HEK293 (cell line): ENCODE measurements at regions not wholly inside any gene's neighbourhood (a gene's known extent, or its start where the extent isn't known, plus 50 kb on each side); places are given as distances from the start of the nearest gene placed in this dataset.

Experiments
- CTCF ChIA-PET: fragments of 350-600 bp; formaldehyde crosslinking; extraction: SDS; loops from one replicate; lab custom pipeline; 2021; ENCODE audit warnings: antibody characterized with exemption; lab: Yijun Ruan, JAX
- POLR2A ChIA-PET: fragments of 300-600 bp; formaldehyde crosslinking; extraction: SDS; loops from one replicate; lab custom pipeline; 2020; ENCODE audit warnings: antibody characterized with exemption, inconsistent platforms; lab: Yijun Ruan, JAX
- H3K27ac ChIP-seq: fragments of 200-500 bp; sonication (Bioruptor generic); 2 replicates; pipeline ENCODE4 v1.5.1; 2014; ENCODE audit warnings: low read depth, low read length, control low read depth, inconsistent platforms; ENCODE audit errors: extremely low read depth
- H3K36me3 ChIP-seq, 2 experiments: fragments of 200-500 bp in 1 of 2; sonication (Bioruptor generic) in 1 of 2; 1 replicate in 1 of 2; 2 replicates in 1 of 2; pipeline ENCODE4 v1.5.1; 2014 to 2017; ENCODE audit warnings: inconsistent platforms in 2 of 2, low read length in 2 of 2; ENCODE audit not compliant: control insufficient read depth in 2 of 2, insufficient read depth in 1 of 2
- H3K4me1 ChIP-seq: fragments of 200-500 bp; sonication (Bioruptor generic); 2 replicates; pipeline ENCODE4 v1.5.1; 2014; ENCODE audit warnings: mild to moderate bottlenecking, low read length, inconsistent platforms; ENCODE audit not compliant: control insufficient read depth, insufficient read depth
- H3K4me3 ChIP-seq: 2 replicates; pipeline ENCODE4 v1.5.1; 2011; ENCODE audit warnings: low read depth, mild to moderate bottlenecking, control low read depth, low read length, moderate library complexity
- H3K9me3 ChIP-seq: fragments of 200-500 bp; sonication (Bioruptor generic); 2 replicates; pipeline ENCODE4 v1.5.1; 2014; ENCODE audit warnings: low read depth, low read length, inconsistent platforms; ENCODE audit not compliant: control insufficient read depth, insufficient read depth
- ATF2 ChIP-seq: fragments of 450-650 bp; formaldehyde crosslinking; IDR thresholded peaks from 2 replicates; pipeline ENCODE4 v1.5.1; 2016; ENCODE audit warnings: missing biosample characterization, missing genetic modification characterization, low read depth
- BCL11A ChIP-seq: fragments of 450-650 bp; formaldehyde crosslinking; IDR thresholded peaks from 2 replicates; pipeline ENCODE4 v1.5.1; 2016; ENCODE audit warnings: low read depth, missing biosample characterization, missing genetic modification characterization
- GFI1B ChIP-seq: fragments of 450-650 bp; formaldehyde crosslinking; IDR thresholded peaks from 2 replicates; pipeline ENCODE4 v1.5.1; 2016; ENCODE audit warnings: missing biosample characterization, missing genetic modification characterization
- GLI2 ChIP-seq: fragments of 450-650 bp; formaldehyde crosslinking; IDR thresholded peaks from 2 replicates; pipeline ENCODE4; 2017; ENCODE audit warnings: missing biosample characterization, missing genetic modification characterization, low read depth, borderline replicate concordance
- MEIS1 ChIP-seq: sonication (generic); formaldehyde crosslinking; IDR thresholded peaks from 2 replicates; pipeline ENCODE4 v1.8.1; 2022; ENCODE audit warnings: missing genetic modification reagents, mild to moderate bottlenecking, borderline replicate concordance
- PRDM6 ChIP-seq: fragments of 450-650 bp; formaldehyde crosslinking; IDR thresholded peaks from 2 replicates; pipeline ENCODE4 v1.5.1; 2017; ENCODE audit warnings: missing biosample characterization, missing genetic modification characterization
- ZBTB1 ChIP-seq: fragments of 450-650 bp; formaldehyde crosslinking; IDR thresholded peaks from 2 replicates; pipeline ENCODE4 v1.5.1; 2016; ENCODE audit warnings: missing biosample characterization, missing genetic modification characterization
- ZBTB10 ChIP-seq: fragments of 450-650 bp; formaldehyde crosslinking; IDR thresholded peaks from 2 replicates; pipeline ENCODE4 v1.5.1; 2016; ENCODE audit warnings: missing biosample characterization, missing genetic modification characterization
- ZBTB8A ChIP-seq: fragments of 450-650 bp; formaldehyde crosslinking; IDR thresholded peaks from 2 replicates; pipeline ENCODE4 v1.5.1; 2016; ENCODE audit warnings: missing biosample characterization, missing genetic modification characterization
- ZFHX2 ChIP-seq: fragments of 450-650 bp; formaldehyde crosslinking; conservative IDR thresholded peaks from 2 replicates; pipeline ENCODE4 v1.5.1; 2016; ENCODE audit warnings: missing biosample characterization, missing genetic modification characterization
- ZNF211 ChIP-seq: fragments of 450-650 bp; formaldehyde crosslinking; IDR thresholded peaks from 2 replicates; pipeline ENCODE4 v1.5.1; 2016; ENCODE audit warnings: low read depth, missing biosample characterization, missing genetic modification characterization
- ZNF362 ChIP-seq: fragments of 450-650 bp; formaldehyde crosslinking; IDR thresholded peaks from 2 replicates; pipeline ENCODE4 v1.5.1; 2016; ENCODE audit warnings: missing biosample characterization, missing genetic modification characterization
- ZNF398 ChIP-seq: fragments of 450-650 bp; formaldehyde crosslinking; IDR thresholded peaks from 2 replicates; pipeline ENCODE4 v1.5.1; 2017; ENCODE audit warnings: missing biosample characterization, missing genetic modification characterization
- ZNF433 ChIP-seq: fragments of 450-650 bp; formaldehyde crosslinking; IDR thresholded peaks from 2 replicates; pipeline ENCODE4 v1.5.1; 2016; ENCODE audit warnings: missing biosample characterization, missing genetic modification characterization, low read depth
- ZNF48 ChIP-seq: fragments of 450-650 bp; formaldehyde crosslinking; IDR thresholded peaks from 2 replicates; pipeline ENCODE4 v1.5.1; 2016; ENCODE audit warnings: missing biosample characterization, missing genetic modification characterization
- ZNF561 ChIP-seq: fragments of 450-650 bp; IDR thresholded peaks from 2 replicates; pipeline ENCODE4 v1.5.1; 2018; ENCODE audit warnings: missing biosample characterization, missing genetic modification characterization, borderline replicate concordance
- ZNF645 ChIP-seq: fragments of 450-650 bp; formaldehyde crosslinking; IDR thresholded peaks from 2 replicates; pipeline ENCODE4; 2016; ENCODE audit warnings: missing biosample characterization, missing genetic modification characterization
- ZSCAN18 ChIP-seq: fragments of 450-650 bp; formaldehyde crosslinking; IDR thresholded peaks from 2 replicates; pipeline ENCODE4 v1.5.1; 2016; ENCODE audit warnings: missing biosample characterization, missing genetic modification characterization

- ChIA-PET CTCF (no interaction called here), POLR2A (no interaction called here)
- no peaks in the 10 kb centered on the region for H3K9me3 ChIP-seq
- H3K27ac ChIP-seq: no peak overlapping the region
- H3K4me1 ChIP-seq: no peaks in the 10 kb centered on the region
- TF ChIP-seq ZBTB1: no peak
- TF ChIP-seq ZNF211: no peak
- TF ChIP-seq ZBTB8A (tag by site-specific recombination): no peak
- TF ChIP-seq ZNF362 (tag by site-specific recombination): no peak
- no peak for TF ChIP-seq GLI2 (tag by site-specific recombination)
- TF ChIP-seq ATF2 (tag by site-specific recombination): no peak
- TF ChIP-seq ZNF561 (tag by site-specific recombination): no peak
- TF ChIP-seq ZSCAN18 (tag by site-specific recombination): no peak
- no peak for TF ChIP-seq ZNF398 (tag by site-specific recombination)
- TF ChIP-seq ZNF433 (tag by site-specific recombination): no peak
- no peak for TF ChIP-seq ZNF48
- TF ChIP-seq BCL11A (tag by site-specific recombination): no peak
- no peak for TF ChIP-seq GFI1B
- no peak for TF ChIP-seq ZFHX2
- TF ChIP-seq ZNF645 (tag by site-specific recombination): no peak
- no peak for TF ChIP-seq MEIS1 (CRISPR knock-in tag)
- TF ChIP-seq ZBTB10 (tag by site-specific recombination): no peak
- TF ChIP-seq PRDM6 (tag by site-specific recombination): no peak
- H3K36me3 ChIP-seq: no peaks in the 10 kb centered on the region
- no peak overlapping the region for H3K4me3 ChIP-seq
Observed at GRCh38 chr12:127127897-127128296, 1139.1 kb upstream of the TMEM132C start.
